Endodermal cell (in vitro differentiated cells): ENCODE measurements at regions not wholly inside any gene's neighbourhood (a gene's known extent, or its start where the extent isn't known, plus 50 kb on each side); places are given as distances from the start of the nearest gene placed in this dataset.

ENCODE experiments used
- DNase-seq: peaks from one replicate; pipeline ENCODE4 v3.0.0-alpha.2; 2017
- H3K27ac ChIP-seq: 2 replicates; pipeline ENCODE4 v1.5.1; 2013; ENCODE audit warnings: mild to moderate bottlenecking, low read depth, low read length, moderate library complexity
- H3K27me3 ChIP-seq: 2 replicates; pipeline ENCODE4 v1.6.1; 2013; ENCODE audit warnings: mild to moderate bottlenecking, low read length, moderate library complexity; ENCODE audit not compliant: insufficient read depth, control insufficient read depth, poor library complexity, severe bottlenecking
- H3K36me3 ChIP-seq: 2 replicates; pipeline ENCODE4 v1.7.0; 2013; ENCODE audit warnings: mild to moderate bottlenecking, low read length, moderate library complexity; ENCODE audit not compliant: control insufficient read depth, insufficient read depth
- H3K4me1 ChIP-seq: one replicate; pipeline ENCODE4 v1.7.0; 2013; ENCODE audit warnings: low read length; ENCODE audit not compliant: control insufficient read depth, insufficient read depth
- H3K4me3 ChIP-seq: 2 replicates; pipeline ENCODE4 v1.5.1; 2013; ENCODE audit warnings: mild to moderate bottlenecking, low read length, moderate library complexity
- H3K9ac ChIP-seq: 2 replicates; pipeline ENCODE4 v1.6.1; 2013; ENCODE audit warnings: mild to moderate bottlenecking, low read length, moderate library complexity; ENCODE audit not compliant: poor library complexity, severe bottlenecking; ENCODE audit errors: extremely low read depth
- H3K9me3 ChIP-seq: 2 replicates; pipeline ENCODE4 v1.6.1; 2013; ENCODE audit warnings: mild to moderate bottlenecking, low read length, moderate library complexity; ENCODE audit not compliant: control insufficient read depth
- H3K27ac Mint-ChIP-seq: 2 replicates; pipeline ENCODE4 v1.8.0; 2020; ENCODE audit warnings: mixed read lengths
- H3K27me3 Mint-ChIP-seq: 2 replicates; pipeline ENCODE4 v1.8.0; 2021; ENCODE audit warnings: mild to moderate bottlenecking, mixed read lengths; ENCODE audit not compliant: insufficient read depth
- H3K36me3 Mint-ChIP-seq: 2 replicates; pipeline ENCODE4 v1.8.0; 2020; ENCODE audit warnings: low read depth, mixed read lengths
- H3K4me1 Mint-ChIP-seq: 2 replicates; pipeline ENCODE4 v1.8.0; 2020; ENCODE audit warnings: mixed read lengths
- H3K4me3 Mint-ChIP-seq: 2 replicates; pipeline ENCODE4 v1.8.0; 2020; ENCODE audit warnings: mild to moderate bottlenecking, moderate library complexity, mixed read lengths
- H3K9me3 Mint-ChIP-seq: 2 replicates; pipeline ENCODE4 v1.8.0; 2020; ENCODE audit warnings: mild to moderate bottlenecking, mixed read lengths
- WGBS, 2 experiments: methylation state at CpG; one replicate each; pipeline versions ENCODE4 v1.1.5 to v1.1.7; 2013; ENCODE audit warnings: missing lambda C conversion rate in 2 of 2, mixed read lengths in 1 of 2; ENCODE audit not compliant: insufficient coverage in 1 of 2, insufficient read length in 1 of 2; 5-methylcytosine and 5-hydroxymethylcytosine counted together
- TF ChIP-seq, protein P1 (sequence below): fragments of 200-600 bp; sonication (generic); conservative IDR thresholded peaks from 2 replicates; pipeline ENCODE4 v1.5.0; 2021; ENCODE audit warnings: antibody characterized with exemption, mild to moderate bottlenecking

DNA sequence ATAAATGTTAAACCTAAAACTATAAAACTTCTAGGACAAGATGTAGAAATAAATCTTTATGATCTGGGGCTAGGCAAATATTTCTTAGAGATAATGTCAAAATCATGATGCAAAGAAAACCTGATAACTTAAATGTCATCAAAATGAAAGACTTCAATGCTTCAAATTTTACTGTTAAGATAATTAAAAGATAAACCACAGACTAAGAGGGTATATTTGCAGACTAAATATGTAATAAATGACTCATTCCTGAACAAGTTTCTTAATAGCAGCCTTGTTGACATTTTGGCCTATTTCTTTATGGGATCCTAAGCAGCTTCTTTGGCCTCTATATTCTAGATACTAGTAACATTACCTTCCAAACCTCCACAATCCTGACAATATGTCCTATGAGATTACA, 2878.3 kb upstream of the PCDH20 start:
- TF ChIP-seq, protein P1, sequence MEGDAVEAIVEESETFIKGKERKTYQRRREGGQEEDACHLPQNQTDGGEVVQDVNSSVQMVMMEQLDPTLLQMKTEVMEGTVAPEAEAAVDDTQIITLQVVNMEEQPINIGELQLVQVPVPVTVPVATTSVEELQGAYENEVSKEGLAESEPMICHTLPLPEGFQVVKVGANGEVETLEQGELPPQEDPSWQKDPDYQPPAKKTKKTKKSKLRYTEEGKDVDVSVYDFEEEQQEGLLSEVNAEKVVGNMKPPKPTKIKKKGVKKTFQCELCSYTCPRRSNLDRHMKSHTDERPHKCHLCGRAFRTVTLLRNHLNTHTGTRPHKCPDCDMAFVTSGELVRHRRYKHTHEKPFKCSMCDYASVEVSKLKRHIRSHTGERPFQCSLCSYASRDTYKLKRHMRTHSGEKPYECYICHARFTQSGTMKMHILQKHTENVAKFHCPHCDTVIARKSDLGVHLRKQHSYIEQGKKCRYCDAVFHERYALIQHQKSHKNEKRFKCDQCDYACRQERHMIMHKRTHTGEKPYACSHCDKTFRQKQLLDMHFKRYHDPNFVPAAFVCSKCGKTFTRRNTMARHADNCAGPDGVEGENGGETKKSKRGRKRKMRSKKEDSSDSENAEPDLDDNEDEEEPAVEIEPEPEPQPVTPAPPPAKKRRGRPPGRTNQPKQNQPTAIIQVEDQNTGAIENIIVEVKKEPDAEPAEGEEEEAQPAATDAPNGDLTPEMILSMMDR: no peak
- H3K27me3 Mint-ChIP-seq: no peaks in the 10 kb centered on the region
- Histone ChIP-seq H3K36me3 (no peaks in the 10 kb centered on the region), H3K9ac (no peak overlapping the region), H3K9me3 (no peaks in the 10 kb centered on the region), H3K27me3 (no peaks in the 10 kb centered on the region), H3K4me3 (no peak overlapping the region), H3K4me1 (no peaks in the 10 kb centered on the region), H3K27ac (no peak overlapping the region)
- H3K4me1 Mint-ChIP-seq: no peaks in the 10 kb centered on the region
- H3K9me3 Mint-ChIP-seq: peaks cover 2% of the 10 kb centered on the region
- DNase-seq: no peak
- no peak overlapping the region for H3K4me3 Mint-ChIP-seq
- H3K27ac Mint-ChIP-seq: no peak overlapping the region
- no peaks in the 10 kb centered on the region for H3K36me3 Mint-ChIP-seq

- Mint-ChIP-seq H3K27ac (no peak overlapping the region), H3K9me3 (no peaks in the 10 kb centered on the region), H3K27me3 (no peaks in the 10 kb centered on the region), H3K4me1 (no peaks in the 10 kb centered on the region), H3K36me3 (no peaks in the 10 kb centered on the region), H3K4me3 (no peak overlapping the region)
- Histone ChIP-seq H3K4me3 (no peak overlapping the region), H3K27me3 (no peaks in the 10 kb centered on the region), H3K27ac (no peak overlapping the region), H3K9me3 (no peaks in the 10 kb centered on the region), H3K36me3 (no peaks in the 10 kb centered on the region), H3K9ac (no peak overlapping the region), H3K4me1 (no peaks in the 10 kb centered on the region)
- WGBS, 2 experiments: 71 to 82% methylated on average over 1 to 3 of the region's 3 CpGs
- TF ChIP-seq, protein P1: no peak
- DNase-seq: no peak
These were observed 2874.1 kb upstream of the PCDH20 start for GRCh38 chr13:64289702-64290101.

DNA sequence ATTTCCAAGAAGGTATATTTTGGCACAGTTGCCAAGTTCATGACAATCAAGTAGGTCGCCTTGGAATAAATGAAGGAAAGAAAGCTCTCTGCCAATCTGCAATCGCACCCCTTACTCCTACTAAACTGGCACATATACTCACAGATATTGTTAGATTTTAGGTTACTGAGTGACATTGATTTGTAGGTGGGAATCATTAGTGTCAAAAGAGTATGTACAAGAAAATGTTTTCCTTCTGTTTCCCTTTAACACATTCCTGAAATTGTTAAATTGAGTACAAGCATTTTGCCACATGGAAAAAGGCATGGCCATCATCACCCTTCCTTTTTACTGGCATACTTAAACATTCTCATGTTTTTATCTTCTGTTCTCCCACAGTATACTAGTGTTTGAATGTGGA, 2868.3 kb upstream of the PCDH20 start:
- WGBS, 2 experiments: 86% methylated on average over 1 of the region's 2 CpGs; no CpG with 5 or more reads in 1 of the 2 experiments
- no peak for DNase-seq

More for the DNA sequence above, 2868.3 kb upstream of the PCDH20 start:
- Mint-ChIP-seq H3K4me3 (no peak overlapping the region), H3K27ac (no peak overlapping the region), H3K4me1 (no peaks in the 10 kb centered on the region), H3K36me3 (no peaks in the 10 kb centered on the region), H3K27me3 (no peaks in the 10 kb centered on the region), H3K9me3 (no peaks in the 10 kb centered on the region)
- H3K27ac ChIP-seq: no peak overlapping the region
- no peaks in the 10 kb centered on the region for H3K36me3 ChIP-seq
- H3K9me3 ChIP-seq: no peaks in the 10 kb centered on the region
- TF ChIP-seq, protein P1: no peak
- no peaks in the 10 kb centered on the region for H3K27me3 ChIP-seq
- no peaks in the 10 kb centered on the region for H3K4me1 ChIP-seq
- no peak overlapping the region for H3K9ac ChIP-seq
- H3K4me3 ChIP-seq: no peak overlapping the region
